Dedifferentiated amniotic fluid mesenchymal stem cell (primary cell): ENCODE measurements at regions not wholly inside any gene's neighbourhood (a gene's known extent, or its start where the extent isn't known, plus 50 kb on each side); places are given as distances from the start of the nearest gene placed in this dataset.
A peak's percentile ranks its signal among the peaks of the same experiment; 100 is the strongest.

Experiments used
- DNase-seq: peaks from one replicate; pipeline ENCODE4 v3.0.0-alpha.2; 2016; ENCODE audit errors: extremely low spot score

DNA sequence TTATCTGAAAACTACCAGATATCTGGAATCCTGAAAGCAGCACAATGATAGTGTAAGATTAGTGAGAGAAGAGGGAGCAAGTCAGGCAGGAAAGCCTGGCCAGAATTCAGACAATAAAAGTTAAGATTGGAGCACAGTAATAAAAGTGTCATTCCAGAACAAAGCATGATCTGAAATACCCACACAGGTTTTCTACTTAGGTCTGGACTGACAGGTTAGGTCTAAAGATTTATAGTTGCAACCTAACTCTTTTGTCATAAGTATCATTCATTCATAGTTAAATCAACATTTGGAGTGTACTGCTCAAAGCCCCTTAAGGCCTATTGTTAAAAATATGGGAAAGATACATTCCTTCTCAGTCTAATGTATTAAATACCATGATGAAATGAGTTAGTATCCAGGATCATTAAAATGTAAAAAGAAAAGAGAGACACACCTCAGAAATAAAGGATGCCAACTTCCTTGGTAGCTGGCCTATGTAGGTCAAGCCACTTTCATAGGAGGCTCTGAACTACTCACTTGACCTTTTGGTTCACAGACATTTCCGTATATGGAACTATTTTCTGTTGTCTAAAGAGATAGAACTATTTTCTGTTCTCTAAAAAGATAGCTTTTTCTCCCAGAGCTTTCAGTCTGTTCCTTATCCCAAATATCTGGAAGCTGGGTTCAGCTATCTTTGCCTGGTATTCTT lies 105.2 kb downstream of the FAS start:
- DNase-seq = no peak

DNA sequence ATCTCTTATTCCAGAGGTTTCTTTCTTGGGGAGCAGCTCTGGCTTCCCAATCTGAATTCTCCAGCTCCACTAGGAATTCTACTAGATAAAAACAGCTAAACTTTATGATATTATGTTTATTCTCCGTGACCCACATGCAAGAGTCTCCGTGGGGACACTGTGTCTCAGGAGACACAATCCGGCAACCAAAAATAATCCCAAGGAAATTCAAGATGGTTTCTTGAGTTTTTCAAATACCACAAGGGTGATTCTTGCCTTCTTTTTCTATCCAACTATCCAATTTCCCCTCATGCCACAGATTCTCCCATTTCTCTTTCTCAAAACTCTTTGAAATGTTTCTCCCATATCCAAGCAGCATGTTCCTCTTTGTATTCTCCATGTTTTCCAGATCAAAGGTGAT lies 103.1 kb downstream of the FAS start:
- no peak for DNase-seq

DNA sequence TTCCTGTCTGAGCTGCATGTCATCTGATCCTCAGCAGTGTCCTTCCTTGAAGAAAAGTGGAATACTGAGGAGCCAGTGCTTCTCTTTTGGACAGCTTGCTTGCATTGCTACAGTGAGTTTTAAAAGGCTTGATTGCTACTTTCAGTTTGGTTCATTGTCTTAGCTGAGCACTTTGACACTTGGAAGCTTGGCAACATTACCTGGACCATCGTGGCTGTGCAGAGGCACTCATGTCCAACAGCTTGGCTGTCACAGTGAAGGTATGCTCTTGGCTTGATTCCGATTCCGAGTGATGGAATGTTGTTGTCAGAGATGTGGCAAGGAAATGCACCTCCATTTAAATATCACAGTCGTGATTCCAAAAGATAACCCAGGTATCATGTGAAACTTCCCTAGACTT lies 102.4 kb downstream of the FAS start:
- no peak for DNase-seq

DNA sequence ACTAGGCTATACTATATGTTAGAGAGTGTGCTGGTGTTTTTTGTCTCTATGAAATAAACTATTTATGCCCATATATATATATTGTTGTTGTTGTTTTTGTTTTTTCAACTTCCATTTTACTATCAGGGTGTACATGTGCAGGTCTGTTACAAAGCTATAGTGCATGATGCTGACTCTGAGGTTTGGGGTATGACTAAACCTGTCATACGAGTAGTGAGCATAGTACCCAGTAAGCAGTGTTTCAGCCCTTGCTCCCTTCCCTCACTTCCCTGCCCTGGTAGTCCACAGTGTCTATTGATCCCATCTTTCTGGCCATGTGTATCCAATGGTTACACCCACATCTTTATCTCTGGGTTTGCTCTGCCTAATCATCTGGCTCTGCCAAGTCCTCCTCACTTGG lies 101.8 kb downstream of the FAS start:
- no peak for DNase-seq

DNA sequence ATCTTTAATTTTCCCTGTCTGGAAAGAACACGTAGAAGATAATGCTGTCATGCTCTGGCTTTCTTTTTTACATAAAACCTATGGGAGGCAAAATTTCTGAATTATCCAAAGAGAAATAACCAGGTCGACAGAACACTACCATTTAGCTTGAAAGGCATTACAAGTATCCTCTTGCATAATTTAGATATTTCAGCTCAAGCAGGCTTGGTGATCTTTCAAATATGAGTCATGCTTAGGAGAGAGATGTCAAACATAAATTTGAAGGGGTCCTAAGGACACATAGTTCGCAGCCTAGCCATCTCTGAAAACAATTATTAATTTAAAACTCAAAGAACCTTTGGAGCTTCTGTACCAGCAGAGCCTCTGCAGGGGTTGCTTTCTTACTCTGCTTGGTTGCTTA lies 100.9 kb downstream of the FAS start:
- peak; percentile 26 for DNase-seq

DNA sequence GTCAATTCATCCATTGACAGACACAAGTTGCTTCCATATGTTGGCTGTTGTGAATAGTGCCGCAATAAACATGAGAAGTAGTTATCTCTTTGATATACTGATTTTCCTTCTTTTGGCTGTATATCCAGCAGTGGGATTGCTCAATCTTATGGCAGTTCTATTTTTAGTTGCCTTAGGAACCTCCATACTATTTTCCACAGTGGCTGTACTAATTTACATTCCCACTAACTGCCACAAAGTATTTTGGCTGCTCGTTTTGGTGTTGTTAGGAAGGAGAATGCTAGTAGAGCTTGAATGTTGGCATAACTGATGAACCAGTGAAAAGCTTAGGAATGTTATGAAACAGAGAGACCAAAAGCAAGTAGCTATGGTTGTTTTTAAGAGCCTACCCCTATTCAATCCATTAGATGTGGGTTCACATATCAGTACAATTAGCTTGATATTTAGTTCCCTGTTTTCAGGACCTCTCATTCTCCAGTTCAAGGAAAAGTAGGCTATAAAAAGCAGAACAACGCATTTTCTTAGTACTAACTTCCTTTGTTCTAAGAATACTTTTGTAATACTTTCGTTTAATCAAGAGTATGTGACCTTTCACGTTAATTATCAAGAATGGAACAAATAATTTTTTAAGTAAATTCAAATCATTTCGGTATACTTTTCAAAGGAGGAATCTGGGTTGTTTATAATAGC lies 100.3 kb downstream of the FAS start:
- no peak for DNase-seq

DNA sequence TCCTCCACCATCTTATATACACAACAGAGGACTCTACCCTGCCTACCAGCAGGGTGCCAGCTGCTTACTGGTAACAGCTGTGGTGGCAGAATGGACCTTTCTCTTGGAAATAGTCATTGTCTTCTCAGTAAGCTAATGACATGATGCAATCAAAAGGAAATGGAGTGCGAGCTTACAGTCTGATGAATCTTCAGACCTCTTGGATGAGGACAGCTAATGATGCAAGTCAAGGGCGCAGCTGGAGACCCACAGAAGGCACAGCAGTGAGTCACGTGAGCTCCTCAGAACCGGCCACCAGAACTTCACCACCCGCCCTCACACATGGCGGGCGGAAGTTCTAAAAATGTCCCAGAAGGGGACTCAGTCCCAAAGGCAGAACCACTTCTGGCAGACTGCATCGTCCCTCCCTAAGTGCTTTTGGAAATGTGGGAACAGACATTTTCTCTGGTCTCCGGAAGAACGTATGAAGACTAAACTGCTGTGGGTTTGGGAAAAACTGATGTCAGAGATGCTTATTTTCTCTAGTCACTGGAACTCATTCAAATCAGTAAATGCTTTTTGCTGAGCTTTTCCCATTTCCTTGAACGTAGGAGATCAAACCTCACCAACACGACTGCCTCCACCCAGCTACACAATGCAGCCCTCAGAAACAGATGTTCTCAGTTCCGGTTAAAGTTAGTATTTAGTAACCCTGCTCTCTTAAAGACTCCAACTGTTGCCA lies 96.4 kb downstream of the FAS start:
- peak; percentile 91 for DNase-seq

DNA sequence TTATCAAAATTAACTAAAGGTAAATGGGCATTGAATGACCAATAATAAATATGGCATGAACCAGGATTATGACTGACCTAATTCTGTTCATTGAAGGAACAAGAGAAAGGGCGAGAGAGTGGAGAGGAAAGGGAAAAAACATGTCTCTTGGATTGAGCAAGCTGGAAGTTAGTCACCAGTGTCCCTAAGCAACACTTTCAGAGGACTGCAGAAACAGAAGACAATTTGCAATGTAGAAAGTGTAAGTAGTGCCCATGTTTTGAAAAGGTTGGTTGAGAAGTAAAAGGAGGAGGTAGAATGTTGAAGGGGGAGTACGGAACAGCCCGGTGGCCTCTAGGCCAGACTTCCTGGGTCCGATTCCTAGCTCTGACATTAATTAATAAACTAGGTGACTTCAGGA lies 94.6 kb downstream of the FAS start:
- DNase-seq = no peak

DNA sequence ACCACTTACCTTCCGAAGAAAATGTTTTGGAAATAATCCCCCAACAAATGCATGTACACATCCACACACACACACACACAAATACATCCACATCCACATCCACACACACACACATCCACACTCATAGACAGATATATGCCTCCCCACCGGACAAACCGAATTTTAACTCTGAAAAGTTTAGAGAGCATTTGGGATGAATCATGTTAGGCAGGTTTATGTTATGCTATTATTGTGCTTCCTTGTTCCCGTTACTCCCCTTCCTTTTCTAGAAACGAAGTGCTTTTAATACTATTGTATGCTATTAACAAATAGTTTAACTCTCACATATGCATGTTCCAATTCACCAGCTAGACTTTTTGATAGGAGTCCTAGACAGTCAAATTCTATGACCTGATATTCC lies 91.5 kb downstream of the FAS start:
- no peak for DNase-seq

DNA sequence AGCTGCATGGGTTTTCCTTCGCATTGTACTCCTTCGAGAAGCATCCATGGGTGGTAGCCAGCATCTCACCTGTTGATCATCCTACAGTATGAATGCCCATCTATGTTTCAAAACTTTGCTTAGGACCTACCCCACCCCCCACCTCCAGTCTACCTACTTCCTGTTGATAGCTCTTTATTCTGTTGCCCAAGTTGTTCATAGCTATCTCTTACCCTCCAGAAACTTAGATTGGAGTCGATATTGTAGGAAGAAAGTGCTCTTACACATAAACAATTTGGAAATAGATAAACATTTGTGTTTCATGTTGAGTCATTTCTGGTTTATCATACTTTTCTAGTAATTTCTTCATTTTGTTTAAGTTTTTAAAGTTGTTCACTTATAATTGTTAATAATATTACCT lies 90.1 kb downstream of the FAS start:
- no peak for DNase-seq

DNA sequence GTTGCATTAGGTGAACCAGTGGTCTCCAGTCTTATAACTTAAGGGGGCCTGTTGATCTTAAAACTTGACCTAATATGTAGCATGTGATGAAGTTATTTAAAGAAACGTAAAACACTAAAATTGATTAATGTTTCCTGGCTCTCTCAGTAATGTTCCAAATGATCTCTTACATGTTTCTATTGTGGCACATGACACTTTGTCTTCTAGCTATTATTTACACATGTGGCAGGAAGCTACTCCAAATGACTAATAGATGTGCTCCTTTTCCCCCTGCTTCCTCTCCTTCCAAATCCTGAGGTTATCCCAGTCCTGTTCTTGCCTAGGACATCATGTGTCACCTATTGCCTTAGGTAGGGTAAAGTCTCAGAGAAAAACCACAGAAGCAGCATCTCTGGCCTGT lies 89.4 kb downstream of the FAS start:
- no peak for DNase-seq

DNA sequence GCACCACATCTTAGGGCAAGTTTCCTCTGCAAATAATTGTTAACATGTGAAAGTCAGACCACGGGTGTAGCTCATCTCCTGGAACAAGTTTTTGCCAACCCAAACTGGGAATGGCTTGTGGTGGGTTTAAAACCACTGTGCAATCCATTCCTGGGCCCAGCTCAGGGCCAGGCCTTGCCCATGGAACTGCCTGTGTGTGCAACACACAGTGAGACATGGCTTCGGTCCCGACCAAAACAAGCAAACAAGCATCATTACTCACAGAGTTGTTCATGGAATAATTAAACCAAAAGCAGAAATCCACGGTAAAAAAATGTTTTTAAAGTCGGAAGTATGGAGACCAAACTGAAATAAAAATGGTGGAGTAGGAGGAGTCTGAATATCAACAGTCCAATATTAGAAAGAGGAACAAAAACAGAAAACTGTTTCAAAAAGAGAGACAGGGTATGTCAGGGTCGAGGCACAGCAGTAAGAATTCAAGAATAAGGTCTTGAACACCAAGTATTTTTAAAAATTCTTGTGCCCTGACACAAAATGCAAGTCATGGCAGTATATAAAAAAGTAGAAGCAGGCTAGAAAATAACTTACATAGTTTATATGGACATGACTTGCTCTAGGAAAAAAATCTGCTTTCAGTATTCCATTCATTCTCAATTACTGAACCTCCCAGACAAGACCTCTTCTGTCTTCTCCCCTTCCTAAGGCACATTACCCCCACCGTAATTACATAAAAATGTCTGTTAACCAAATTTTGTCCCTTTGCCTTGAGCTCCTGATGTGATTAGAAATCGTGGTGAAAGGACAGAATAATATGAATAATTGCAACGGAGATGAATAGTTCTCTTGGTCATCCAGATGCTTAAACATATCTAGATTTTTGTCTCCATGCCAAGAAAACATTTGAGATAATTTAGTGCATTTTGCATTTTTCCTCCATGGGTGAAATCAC lies 88.4 kb downstream of the FAS start:
- DNase-seq = peak; percentile 39

DNA sequence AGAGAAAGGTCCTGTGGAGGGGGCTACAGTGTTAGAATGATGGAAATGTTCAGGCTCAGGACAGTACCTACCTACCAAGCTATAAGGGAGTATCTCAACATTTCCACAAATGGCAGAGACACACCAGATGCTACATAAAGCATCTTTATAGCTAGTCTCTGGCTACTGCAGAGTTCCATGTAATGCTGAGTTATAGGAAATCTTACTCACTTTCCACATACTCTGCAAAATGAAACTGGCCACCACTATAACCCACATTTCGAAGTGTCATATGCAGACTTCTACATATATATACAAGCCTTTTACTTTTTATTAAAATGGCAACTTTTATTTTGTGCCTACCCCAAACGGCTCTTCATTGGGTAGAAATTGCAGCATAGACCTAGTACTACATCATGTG lies 85.5 kb downstream of the FAS start:
- no peak for DNase-seq

DNA sequence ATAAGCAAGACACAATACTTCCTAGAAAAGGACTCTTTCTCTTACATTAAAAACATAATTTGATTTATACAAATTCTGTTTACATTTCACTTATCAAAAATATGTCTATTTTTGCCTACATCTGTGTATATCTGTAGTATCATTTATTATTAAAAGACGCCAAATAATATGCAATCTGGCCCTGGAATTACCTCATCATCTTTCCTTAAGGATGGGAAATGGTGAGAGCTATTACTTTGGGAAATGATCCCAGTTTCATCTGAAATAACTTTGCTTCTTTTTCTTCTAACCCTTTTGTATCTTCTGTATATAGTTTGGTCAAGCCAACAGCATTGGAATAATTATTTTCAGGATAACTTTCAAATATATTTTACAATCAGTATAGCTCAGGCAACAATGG lies 85.0 kb downstream of the FAS start:
- no peak for DNase-seq

DNA sequence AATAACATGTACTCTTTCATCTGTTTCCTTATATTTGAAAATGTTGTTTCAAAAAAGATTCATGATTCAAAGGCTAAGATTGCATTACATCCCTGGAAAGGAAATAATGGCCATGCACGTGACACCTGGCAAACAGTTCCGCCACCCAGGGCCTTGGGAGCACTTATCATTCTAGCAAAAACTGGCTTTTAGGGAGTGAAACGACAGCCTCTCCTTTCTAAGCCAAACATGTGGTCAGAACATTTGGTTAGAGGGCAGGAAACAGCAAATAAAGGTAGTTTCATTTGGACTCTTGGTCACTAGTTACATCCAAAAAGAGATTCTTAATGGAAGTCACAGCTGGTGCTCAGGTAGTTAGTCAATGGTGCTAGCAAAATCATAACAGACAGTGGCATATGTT lies 83.5 kb downstream of the FAS start:
- no peak for DNase-seq

DNA sequence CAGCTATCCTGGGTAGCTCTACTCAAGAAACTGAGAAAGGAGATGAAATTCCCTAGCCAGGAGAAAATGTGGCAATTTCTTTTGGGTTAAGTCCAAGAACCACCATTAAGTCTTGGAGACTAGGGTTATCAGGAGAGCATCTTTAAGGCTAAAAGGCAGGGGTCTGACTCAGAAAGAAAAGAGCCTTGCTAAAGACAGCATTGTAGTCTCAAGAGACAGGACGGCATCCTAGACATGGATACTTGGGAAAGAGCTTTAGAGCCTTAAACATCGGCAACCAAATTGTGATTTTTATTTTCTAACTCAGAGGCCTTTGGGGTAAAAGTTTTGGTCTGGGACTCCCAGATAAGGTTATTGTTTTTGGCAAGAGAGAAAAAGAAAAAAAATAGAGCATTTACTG lies 83.1 kb downstream of the FAS start:
- no peak for DNase-seq

DNA sequence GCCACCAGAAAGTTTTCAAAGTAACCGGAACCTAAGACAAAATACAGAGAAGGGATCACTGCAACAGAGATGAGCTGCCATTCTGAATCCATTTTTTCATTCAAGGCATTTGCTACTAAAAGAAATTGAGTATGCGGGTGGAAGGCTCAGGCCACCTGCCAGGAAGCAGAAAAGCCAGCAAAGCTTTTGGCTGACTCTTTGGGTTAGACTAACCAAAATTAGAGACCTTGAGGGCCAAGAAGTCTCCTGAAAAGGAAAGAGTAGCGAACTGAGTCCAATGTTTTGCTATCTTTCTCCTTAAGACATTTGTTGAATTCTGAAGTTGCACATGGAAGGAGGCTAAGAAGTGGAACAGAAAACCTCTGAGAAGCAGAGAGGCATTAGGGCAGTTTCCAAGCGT lies 79.0 kb downstream of the FAS start:
- DNase-seq = no peak
